ENCODE measurements at regions not wholly inside any gene's neighbourhood (a gene's known extent, or its start where the extent isn't known, plus 50 kb on each side); places are given as distances from the start of the nearest gene placed in this dataset.

GRCh38 chr3:81173514-81173913, 587.9 kb downstream of the GBE1 start:
- no peak for TF ChIP-seq CTCF (IDR thresholded peaks at IDR 0.05)
- no peak for TF ChIP-seq EP300 (IDR thresholded peaks at IDR 0.05)

Measured in suprapubic skin (tissue), 3 donors.